Astrocyte of the cerebellum (primary cell): ENCODE measurements at regions not wholly inside any gene's neighbourhood (a gene's known extent, or its start where the extent isn't known, plus 50 kb on each side); places are given as distances from the start of the nearest gene placed in this dataset.
A peak's percentile ranks its signal among the peaks of the same experiment; 100 is the strongest.

Source experiments
- DNase-seq: peaks from one replicate; pipeline ENCODE4 v3.0.0-alpha.2; 2011; ENCODE audit warnings: low read depth
- H3K4me3 ChIP-seq: 2 replicates; pipeline ENCODE4 v1.5.1; 2011; ENCODE audit warnings: mild to moderate bottlenecking, low read depth, low read length, moderate library complexity
- in situ Hi-C: cut with HindIII; loops from 2 replicates; pipeline ENCODE4 v1.10.0; 2017; ENCODE audit warnings: low sequenced_read_pairs
- TF ChIP-seq, protein P1 (sequence below): IDR thresholded peaks from 2 replicates; pipeline ENCODE4 v1.5.1; 2012; ENCODE audit warnings: low read length, low read depth, moderate library complexity, mild to moderate bottlenecking; ENCODE audit errors: missing control alignments

DNA sequence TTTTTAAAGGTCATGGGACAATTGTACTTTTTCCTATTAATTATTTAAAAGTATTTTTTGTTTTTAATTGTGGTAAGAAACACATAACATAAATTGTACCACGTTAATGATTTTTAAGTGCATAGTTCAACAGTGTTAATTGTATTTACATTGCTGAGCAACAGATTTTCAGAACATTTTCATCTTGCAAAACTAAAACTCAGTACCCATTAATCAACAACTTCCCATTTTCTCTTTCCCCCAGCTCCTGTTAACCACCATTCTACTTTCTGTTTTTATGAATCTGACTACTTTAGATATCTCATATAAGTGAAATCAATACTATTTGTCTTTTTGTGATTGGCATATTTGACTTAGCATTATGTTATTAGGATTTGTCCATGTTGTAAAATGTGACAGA, 483.9 kb upstream of the ZNF804A start:
- in situ Hi-C loops, result no loop called here
- DNase-seq, result no peak
- TF ChIP-seq, protein P1, sequence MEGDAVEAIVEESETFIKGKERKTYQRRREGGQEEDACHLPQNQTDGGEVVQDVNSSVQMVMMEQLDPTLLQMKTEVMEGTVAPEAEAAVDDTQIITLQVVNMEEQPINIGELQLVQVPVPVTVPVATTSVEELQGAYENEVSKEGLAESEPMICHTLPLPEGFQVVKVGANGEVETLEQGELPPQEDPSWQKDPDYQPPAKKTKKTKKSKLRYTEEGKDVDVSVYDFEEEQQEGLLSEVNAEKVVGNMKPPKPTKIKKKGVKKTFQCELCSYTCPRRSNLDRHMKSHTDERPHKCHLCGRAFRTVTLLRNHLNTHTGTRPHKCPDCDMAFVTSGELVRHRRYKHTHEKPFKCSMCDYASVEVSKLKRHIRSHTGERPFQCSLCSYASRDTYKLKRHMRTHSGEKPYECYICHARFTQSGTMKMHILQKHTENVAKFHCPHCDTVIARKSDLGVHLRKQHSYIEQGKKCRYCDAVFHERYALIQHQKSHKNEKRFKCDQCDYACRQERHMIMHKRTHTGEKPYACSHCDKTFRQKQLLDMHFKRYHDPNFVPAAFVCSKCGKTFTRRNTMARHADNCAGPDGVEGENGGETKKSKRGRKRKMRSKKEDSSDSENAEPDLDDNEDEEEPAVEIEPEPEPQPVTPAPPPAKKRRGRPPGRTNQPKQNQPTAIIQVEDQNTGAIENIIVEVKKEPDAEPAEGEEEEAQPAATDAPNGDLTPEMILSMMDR, result no peak
- no peak overlapping the region for H3K4me3 ChIP-seq

DNA sequence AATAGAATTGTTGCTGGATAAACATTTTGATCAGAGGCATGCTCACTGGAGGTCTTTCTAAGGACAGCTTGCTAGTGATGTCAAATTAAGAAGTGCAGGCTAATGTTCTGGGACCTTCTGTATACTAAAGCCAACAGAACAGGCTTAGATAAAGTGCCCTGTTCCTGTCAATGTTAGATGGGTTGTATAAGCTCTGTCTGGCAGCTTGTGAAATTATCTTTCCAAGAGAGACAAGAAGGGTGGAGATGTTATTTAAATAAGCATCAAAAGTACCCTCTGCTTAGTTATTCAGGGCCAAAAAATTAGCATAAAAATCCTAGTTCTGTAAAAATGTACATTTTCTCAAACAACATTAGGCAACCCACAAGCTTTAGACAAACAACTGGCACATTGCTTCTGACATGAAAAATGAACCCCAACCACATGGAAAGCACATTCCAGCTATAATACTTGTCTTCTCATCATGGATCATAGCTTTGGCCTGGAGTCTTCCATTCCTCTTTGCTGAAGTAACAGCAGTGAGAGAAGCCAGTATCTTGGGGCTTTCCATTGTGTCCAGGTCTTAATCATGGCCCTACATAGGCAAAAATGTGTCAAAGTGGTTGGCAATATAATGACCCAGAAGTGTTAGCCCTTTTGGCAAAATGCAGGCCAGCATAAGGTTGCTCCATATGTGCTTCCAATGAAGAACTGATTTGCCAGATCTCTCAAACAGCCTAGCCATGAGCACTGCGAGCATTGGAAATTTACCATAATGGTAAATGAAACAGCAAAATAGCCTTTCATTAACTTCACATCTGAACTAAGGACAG, 478.1 kb upstream of the ZNF804A start:
- DNase-seq, result peak; percentile 26
- TF ChIP-seq, protein P1, result no peak
- in situ Hi-C loops, result no loop called here
- no peak overlapping the region for H3K4me3 ChIP-seq

DNA sequence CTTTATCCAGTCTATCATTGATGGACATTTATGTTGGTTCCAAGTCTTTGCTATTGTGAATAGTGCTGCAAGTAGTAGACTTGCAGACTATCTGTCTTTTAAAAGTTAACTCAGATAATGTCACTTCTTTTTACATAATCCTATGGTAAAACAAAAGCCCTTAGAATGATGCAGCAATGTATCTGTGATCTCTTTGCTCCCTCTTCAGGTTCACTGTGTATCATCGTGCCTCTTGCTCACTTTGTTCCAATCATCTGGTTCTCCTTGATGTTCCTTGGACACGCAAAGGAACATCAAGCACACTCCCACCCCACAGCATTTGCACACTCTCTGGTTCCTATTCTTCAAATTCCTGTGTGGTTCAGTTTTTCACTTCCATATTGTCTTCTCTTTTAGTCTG, 472.5 kb upstream of the ZNF804A start:
- no peak for DNase-seq
- TF ChIP-seq, protein P1, result no peak
- in situ Hi-C loops, result no loop called here

GRCh38 chr2:184129073-184129472, 469.3 kb upstream of the ZNF804A start:
- TF ChIP-seq, protein P1, result no peak
- in situ Hi-C loops, result no loop called here
- DNase-seq, result no peak
- H3K4me3 ChIP-seq, result no peak overlapping the region

More for the DNA sequence above, 472.5 kb upstream of the ZNF804A start:
- no peak overlapping the region for H3K4me3 ChIP-seq

GRCh38 chr2:184137955-184138354, 460.4 kb upstream of the ZNF804A start:
- in situ Hi-C loops, result no loop called here
- no peak for DNase-seq
- no peak overlapping the region for H3K4me3 ChIP-seq
- TF ChIP-seq, protein P1, result no peak

DNA sequence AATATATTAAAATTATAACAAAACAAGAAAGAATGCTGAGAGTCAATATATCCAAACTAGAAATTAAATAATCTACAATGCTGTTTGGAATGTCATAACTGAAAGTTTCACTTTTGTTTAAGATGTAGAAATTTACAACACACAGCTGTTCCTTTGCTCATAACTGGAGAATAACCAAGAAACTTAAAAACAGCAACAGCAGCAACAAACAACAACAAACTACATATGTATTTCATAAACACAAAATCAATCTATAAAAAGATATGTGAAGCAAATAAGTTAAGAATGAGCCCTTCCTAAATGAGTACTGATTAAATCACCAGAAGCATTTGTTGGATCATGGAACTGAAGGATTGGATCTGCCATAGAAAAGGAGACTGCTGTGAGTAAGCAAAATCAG, 456.5 kb upstream of the ZNF804A start:
- H3K4me3 ChIP-seq, result no peak overlapping the region
- in situ Hi-C loops, result no loop called here
- TF ChIP-seq, protein P1, result no peak
- no peak for DNase-seq
